Heart left ventricle (tissue), 16 donors: ENCODE measurements at regions not wholly inside any gene's neighbourhood (a gene's known extent, or its start where the extent isn't known, plus 50 kb on each side); places are given as distances from the start of the nearest gene placed in this dataset.

ENCODE experiments used
- ATAC-seq, 4 donors: fragments of 200-7000 bp; cut with Tn5 transposase; one replicate each; pipeline ENCODE4 v1.9.1; 2020 to 2022; ENCODE audit warnings: moderate library complexity in 4 of 4, mild to moderate bottlenecking in 3 of 4, moderate number of reproducible peaks in 1 of 4
- DNase-seq, 5 donors: peaks; one replicate each; pipeline ENCODE4 v3.0.0-alpha.2; 2020
- H3K27ac ChIP-seq, 12 donors: fragments of 200-600 bp; sonication (generic) in 4 of 12; one replicate each; pipeline versions ENCODE4 v1.5.0 to v1.8.0; 2016 to 2022; ENCODE audit warnings: mild to moderate bottlenecking in 2 of 12
- H3K27me3 ChIP-seq, 9 donors: fragments of 200-600 bp; sonication (generic) in 2 of 9; one replicate each; pipeline versions ENCODE4 v1.5.1 to v1.8.0; 2016 to 2022; ENCODE audit warnings: mild to moderate bottlenecking in 3 of 9
- H3K36me3 ChIP-seq, 9 donors: fragments of 200-600 bp; sonication (generic) in 2 of 9; one replicate each; pipeline versions ENCODE4 v1.5.0 to v1.8.0; 2018 to 2022; ENCODE audit warnings: mild to moderate bottlenecking in 2 of 9
- H3K4me1 ChIP-seq, 12 donors: fragments of 200-600 bp; sonication (generic) in 4 of 12; one replicate each; pipeline versions ENCODE4 v1.5.0 to v1.8.0; 2016 to 2022; ENCODE audit warnings: mild to moderate bottlenecking in 3 of 12
- H3K4me3 ChIP-seq, 12 donors: fragments of 200-600 bp; sonication (generic) in 4 of 12; one replicate each; pipeline versions ENCODE4 v1.5.0 to v1.8.0; 2017 to 2022; ENCODE audit warnings: mild to moderate bottlenecking in 9 of 12, moderate library complexity in 4 of 12
- H3K9me3 ChIP-seq, 12 donors: fragments of 200-600 bp; sonication (generic) in 4 of 12; one replicate each; pipeline versions ENCODE4 v1.5.0 to v1.8.0; 2016 to 2022; ENCODE audit warnings: mild to moderate bottlenecking in 1 of 12
- CTCF ChIP-seq, 12 donors: fragments of 200-600 bp; sonication (generic) in 4 of 12; IDR thresholded peaks; one replicate each; pipeline versions ENCODE4 v1.5.0 to v1.8.0; 2018 to 2022; ENCODE audit warnings: antibody characterized with exemption in 12 of 12, mild to moderate bottlenecking in 5 of 12
- POLR2A ChIP-seq, 2 donors: fragments of 450-650 bp; IDR thresholded peaks; one replicate each; pipeline ENCODE4 v1.6.1; 2017; ENCODE audit warnings: antibody characterized with exemption in 2 of 2, mild to moderate bottlenecking in 2 of 2, moderate library complexity in 2 of 2
- WGBS, 4 donors: extraction: QIAGEN DNeasy Blood & Tissue Kit in 2 of 4; methylation state at CpG; one replicate each; pipeline versions ENCODE4 v1.1.5 to v1.1.7; 2013 to 2018; 5-methylcytosine and 5-hydroxymethylcytosine counted together
- intact Hi-C, 10 donors: fragments of 100-400 bp; cut with DNase I; formaldehyde crosslinking; loops; one replicate each; pipeline versions ENCODE4 v1.11.1 to v1.14.2; 2022
- donor health status: ischemic (EF 13 %, LVEDD 7.1; RV severe dilation, severe dysfunction).
- donor health status: healthy with polysubstance abuse.
- donor health status: DM: no; HTN: yes; CAD: no.
- donor health status: DM: no; HTN: no; CAD: no.
- donor health status: ischemic (EF 25% LVEDD 6.9; RV normal size, moderate dysfunction).
- donor health status: ischemic (EF 25% LVEDD 5.7; RV mildly dilated, moderate dysfunction).
- donor health status: healthy.
- donor health status: DM: yes; HTN: yes; CAD: no.
- donor health status: ischemic (EF 35%, LVEDD 5.7; RV mildly dilated, moderate dysfunction).
- donor health status: nonischemic (EF 11% LVEDD 7.7; RV severe dilation, severe dysfunction).
- donor health status: DM: yes; HTN: yes; CAD: no.
- donor health status: PGD.
- donor health status: ischemic (EF 29% LVEDD 5.4; RV normal size, mild dysfunction).
- donor health status: nonischemic (EF 23%, LVEDD 6.1; RV moderate dilation, normal function).

- no peak for DNase-seq
- no peak for ATAC-seq
- TF ChIP-seq POLR2A (IDR thresholded peaks at IDR 0.05) (no peak), CTCF (IDR thresholded peaks at IDR 0.05) (no peak)
These were observed 1055.7 kb downstream of the JRKL start for GRCh38 chr11:97445561-97445960.

GRCh38 chr11:97451441-97451840 lies 1061.6 kb downstream of the JRKL start:
- WGBS, 4 donors = 93 to 96% (median 95%) methylated on average over 4 of the region's 4 CpGs
- no peaks in the 10 kb centered on the region for H3K4me1 ChIP-seq
- peaks cover 0 to 5% (median 0%) of the 10 kb centered on the region in 12 donors for H3K9me3 ChIP-seq
- DNase-seq (no peak), ATAC-seq (no peak)
- H3K27ac ChIP-seq = no peak overlapping the region
- no peaks in the 10 kb centered on the region for H3K36me3 ChIP-seq
- intact Hi-C loops = loop anchor here in 3 of 10 donors (5.0 to 10.0 kb wide), 2 partner anchors 1563 to 1566 kb away; no protein-coding TSS in a partner anchor
- TF ChIP-seq CTCF (IDR thresholded peaks at IDR 0.05) = no peak
- H3K27me3 ChIP-seq = no peaks in the 10 kb centered on the region
- no peak overlapping the region for H3K4me3 ChIP-seq

More at GRCh38 chr11:97445561-97445960, 1055.7 kb downstream of the JRKL start:
- intact Hi-C loops = no loop called here
- Histone ChIP-seq H3K27ac (no peak overlapping the region), H3K4me3 (no peak overlapping the region), H3K36me3 (no peaks in the 10 kb centered on the region), H3K9me3 (peaks cover 0 to 4% (median 0%) of the 10 kb centered on the region in 12 donors), H3K27me3 (no peaks in the 10 kb centered on the region), H3K4me1 (peaks cover 0 to 3% (median 0%) of the 10 kb centered on the region in 12 donors)
- WGBS, 4 donors = 17 to 26% (median 24%) methylated on average over 2 of the region's 2 CpGs

- DNase-seq (no peak), ATAC-seq (no peak)
- peaks cover 0 to 7% (median 0%) of the 10 kb centered on the region in 12 donors for H3K9me3 ChIP-seq
- no peaks in the 10 kb centered on the region for H3K27me3 ChIP-seq
- peak in 8 of 12 donors; percentile 20 to 56 (median 44) for TF ChIP-seq CTCF (IDR thresholded peaks at IDR 0.05)
- TF ChIP-seq POLR2A (IDR thresholded peaks at IDR 0.05) = no peak
- no peaks in the 10 kb centered on the region for H3K36me3 ChIP-seq
- no peaks in the 10 kb centered on the region for H3K4me1 ChIP-seq
- intact Hi-C loops = loop anchor here in 3 of 10 donors (5.0 to 10.0 kb wide), 2 partner anchors 1560 to 1562 kb away; no protein-coding TSS in a partner anchor
- no peak overlapping the region for H3K4me3 ChIP-seq
- no peak overlapping the region for H3K27ac ChIP-seq
- 22 to 37% (median 32%) methylated on average over 1 of the region's 1 CpG for WGBS, 4 donors
These were observed 1065.2 kb downstream of the JRKL start for GRCh38 chr11:97454988-97455387.

GRCh38 chr11:97460091-97460490 lies 1070.3 kb downstream of the JRKL start:
- DNase-seq (no peak), ATAC-seq (no peak)
- TF ChIP-seq POLR2A (IDR thresholded peaks at IDR 0.05) (no peak), CTCF (IDR thresholded peaks at IDR 0.05) (no peak)
- H3K4me3 ChIP-seq = no peak overlapping the region
- H3K9me3 ChIP-seq = peaks cover 0 to 28% (median 6%) of the 10 kb centered on the region in 12 donors
- H3K27ac ChIP-seq = no peak overlapping the region
- H3K27me3 ChIP-seq = no peaks in the 10 kb centered on the region
- H3K36me3 ChIP-seq = no peaks in the 10 kb centered on the region
- no peaks in the 10 kb centered on the region for H3K4me1 ChIP-seq
- intact Hi-C loops = no loop called here
